Activated CD4-positive, alpha-beta T cell treated with anti-CD3 and anti-CD28 coated beads, Interleukin-2, amount 50 U/mL, for 48 hours (primary cell): ENCODE measurements at regions not wholly inside any gene's neighbourhood (a gene's known extent, or its start where the extent isn't known, plus 50 kb on each side); places are given as distances from the start of the nearest gene placed in this dataset.
"Not testable (repeated sequence)": the region's sequence is repeated elsewhere in the genome, so short reads cannot be mapped to it uniquely, and the experiment has no call there.

Source experiments
- DNase-seq, 2 experiments: peaks; one replicate each; pipeline ENCODE4 v3.0.0-alpha.2; 2020

- not testable (repeated sequence) for DNase-seq
Observed at GRCh38 chr4:137733174-137734141, 201.2 kb upstream of the PCDH18 start.

GRCh38 chr4:137722910-137723309 lies 190.6 kb upstream of the PCDH18 start:
- DNase-seq = no peak

- no peak for DNase-seq
Observed at GRCh38 chr4:137711502-137711901, 179.2 kb upstream of the PCDH18 start.

GRCh38 chr4:137707626-137708025 lies 175.3 kb upstream of the PCDH18 start:
- no peak for DNase-seq

- no peak for DNase-seq
Observed at GRCh38 chr4:137707102-137707620, 174.9 kb upstream of the PCDH18 start.

- DNase-seq = no peak
Observed at GRCh38 chr4:137705171-137705783, 173.0 kb upstream of the PCDH18 start.

GRCh38 chr4:137703195-137703594 lies 170.9 kb upstream of the PCDH18 start:
- DNase-seq = no peak

- DNase-seq = no peak
Observed at GRCh38 chr4:137702512-137702911, 170.2 kb upstream of the PCDH18 start.

- DNase-seq = no peak
Observed at GRCh38 chr4:137701401-137701800, 169.1 kb upstream of the PCDH18 start.

GRCh38 chr4:137700751-137701150 lies 168.5 kb upstream of the PCDH18 start:
- no peak for DNase-seq

- DNase-seq = no peak
Observed at GRCh38 chr4:137700072-137700471, 167.8 kb upstream of the PCDH18 start.

- DNase-seq = no peak
Observed at GRCh38 chr4:137694138-137694537, 161.8 kb upstream of the PCDH18 start.

- no peak for DNase-seq
Observed at GRCh38 chr4:137693641-137694040, 161.3 kb upstream of the PCDH18 start.

- DNase-seq = no peak
Observed at GRCh38 chr4:137692205-137692604, 159.9 kb upstream of the PCDH18 start.

- DNase-seq = no peak
Observed at GRCh38 chr4:137688651-137689050, 156.4 kb upstream of the PCDH18 start.

- DNase-seq = no peak
Observed at GRCh38 chr4:137685357-137685756, 153.1 kb upstream of the PCDH18 start.

- no peak for DNase-seq
Observed at GRCh38 chr4:137681081-137681480, 148.8 kb upstream of the PCDH18 start.

- DNase-seq = no peak
Observed at GRCh38 chr4:137678796-137679195, 146.5 kb upstream of the PCDH18 start.

- no peak for DNase-seq
Observed at GRCh38 chr4:137677863-137678262, 145.6 kb upstream of the PCDH18 start.

- no peak for DNase-seq
Observed at GRCh38 chr4:137676357-137676998, 144.2 kb upstream of the PCDH18 start.

- DNase-seq = no peak
Observed at GRCh38 chr4:137674066-137674465, 141.8 kb upstream of the PCDH18 start.

GRCh38 chr4:137668885-137669545 lies 136.7 kb upstream of the PCDH18 start:
- DNase-seq = no peak

GRCh38 chr4:137664416-137664815 lies 132.1 kb upstream of the PCDH18 start:
- DNase-seq = no peak
